H1 (cell line): ENCODE measurements at regions not wholly inside any gene's neighbourhood (a gene's known extent, or its start where the extent isn't known, plus 50 kb on each side); places are given as distances from the start of the nearest gene placed in this dataset.

ENCODE experiments used
- CTCF ChIA-PET: fragments of 300-600 bp; sonication (Branson Sonifier 250); formaldehyde crosslinking; loops from one replicate; lab custom pipeline; 2021; ENCODE audit not compliant: partially characterized antibody; lab: Charles Lee
- POLR2A ChIA-PET: fragments of 300-600 bp; sonication (Branson Sonifier 250); formaldehyde crosslinking; loops from one replicate; lab custom pipeline; 2021; ENCODE audit warnings: inconsistent platforms; ENCODE audit not compliant: partially characterized antibody; lab: Charles Lee
- DNase-seq, 2 experiments: peaks; one replicate each; pipeline versions ENCODE4 v3.0.0 to v3.0.0-alpha.2; 2010 to 2022; ENCODE audit warnings: low spot score in 2 of 2, low read depth in 1 of 2, mixed read lengths in 1 of 2
- FAIRE-seq: peaks from 2 replicates; lab custom pipeline; 2011; peaks lifted over from hg19 to GRCh38; lab: Jason Lieb, UNC
- H2AFZ ChIP-seq: 2 replicates; pipeline ENCODE4 v1.8.1; 2012; ENCODE audit warnings: low read length, inconsistent platforms
- H2AK5ac ChIP-seq: 2 replicates; pipeline ENCODE4 v1.6.1; 2013; ENCODE audit warnings: low read depth, low read length
- H2BK120ac ChIP-seq: replicated peaks from 2 replicates; pipeline ENCODE3; 2013; ENCODE audit warnings: low read depth, low read length, inconsistent platforms
- H2BK12ac ChIP-seq: 2 replicates; pipeline ENCODE4 v1.6.1; 2013; ENCODE audit warnings: low read depth, low read length
- H2BK15ac ChIP-seq: 2 replicates; pipeline ENCODE4 v1.6.1; 2013; ENCODE audit warnings: low read length
- H2BK20ac ChIP-seq: 2 replicates; pipeline ENCODE4 v1.6.1; 2013; ENCODE audit warnings: low read length
- H2BK5ac ChIP-seq: 2 replicates; pipeline ENCODE4 v1.6.1; 2013; ENCODE audit warnings: low read depth, low read length
- H3K14ac ChIP-seq: 2 replicates; pipeline ENCODE4 v1.6.1; 2013; ENCODE audit warnings: inconsistent platforms; ENCODE audit not compliant: insufficient read length
- H3K18ac ChIP-seq: 2 replicates; pipeline ENCODE4 v1.6.1; 2013; ENCODE audit warnings: low read length; ENCODE audit errors: extremely low read depth
- H3K23ac ChIP-seq: 2 replicates; pipeline ENCODE4 v1.6.1; 2013; ENCODE audit warnings: inconsistent platforms; ENCODE audit not compliant: insufficient read length
- H3K23me2 ChIP-seq: 2 replicates; pipeline ENCODE4 v1.6.1; 2013; ENCODE audit warnings: low read depth, low read length
- H3K27ac ChIP-seq: 2 replicates; pipeline ENCODE4 v1.6.1; 2011; ENCODE audit warnings: low read depth, low read length, inconsistent platforms
- H3K27me3 ChIP-seq, 4 experiments: replicated peaks in 1 of 4; 1 replicate in 1 of 4; 2 replicates in 3 of 4; pipeline versions ENCODE4 v1.6.1 to v1.8.1; 2011 to 2013; ENCODE audit warnings: low read length in 3 of 4, mild to moderate bottlenecking in 3 of 4, inconsistent platforms in 2 of 4, mixed read lengths in 2 of 4, moderate library complexity in 1 of 4; ENCODE audit not compliant: control insufficient read depth in 3 of 4, insufficient read depth in 3 of 4; ENCODE audit errors: extremely low read depth in 1 of 4
- H3K36me3 ChIP-seq, 4 experiments: 2 replicates each; pipeline versions ENCODE4 v1.6.1 to v1.8.1; 2011 to 2013; ENCODE audit warnings: mild to moderate bottlenecking in 4 of 4, low read length in 3 of 4, moderate library complexity in 2 of 4, control low read depth in 1 of 4, inconsistent platforms in 1 of 4; ENCODE audit not compliant: insufficient read depth in 4 of 4, control insufficient read depth in 2 of 4
- H3K4ac ChIP-seq: replicated peaks from 2 replicates; pipeline ENCODE3; 2013; ENCODE audit warnings: low read length, low read depth, mixed read lengths, inconsistent platforms; ENCODE audit not compliant: insufficient read length
- H3K4me1 ChIP-seq, 4 experiments: replicated peaks in 1 of 4; 1 replicate in 1 of 4; 2 replicates in 3 of 4; pipeline versions ENCODE4 v1.6.1 to v1.8.1; 2011 to 2013; ENCODE audit warnings: low read length in 3 of 4, inconsistent platforms in 2 of 4, mixed read lengths in 1 of 4; ENCODE audit not compliant: insufficient read depth in 4 of 4, control insufficient read depth in 3 of 4
- H3K4me2 ChIP-seq, 2 experiments: 2 replicates each; pipeline versions ENCODE4 v1.6.1 to v1.8.1; 2011 to 2013; ENCODE audit warnings: low read depth in 2 of 2, low read length in 2 of 2, control low read depth in 1 of 2, inconsistent platforms in 1 of 2, mild to moderate bottlenecking in 1 of 2; ENCODE audit not compliant: insufficient read depth in 1 of 2
- H3K4me3 ChIP-seq, 4 experiments: fragments of 200-600, 300-600 bp in 1 of 4; sonication (generic), shearing (Covaris generic), sonication (Bioruptor Twin) in 1 of 4; 2 replicates each; pipeline versions ENCODE4 v1.5.1 to v1.8.1; 2011 to 2016; ENCODE audit warnings: low read length in 4 of 4, low read depth in 3 of 4, control low read depth in 2 of 4, inconsistent platforms in 2 of 4, mild to moderate bottlenecking in 2 of 4, mixed read lengths in 1 of 4, moderate library complexity in 1 of 4; ENCODE audit not compliant: insufficient read depth in 2 of 4; ENCODE audit errors: extremely low read depth in 1 of 4
- H3K56ac ChIP-seq: replicated peaks from 2 replicates; pipeline ENCODE3; 2013; ENCODE audit warnings: low read depth, mild to moderate bottlenecking, mixed read lengths, low read length, inconsistent platforms; ENCODE audit not compliant: insufficient read length
- H3K79me1 ChIP-seq: 2 replicates; pipeline ENCODE4 v1.6.1; 2013; ENCODE audit warnings: low read depth, low read length, control low read depth
- H3K79me2 ChIP-seq, 2 experiments: 2 replicates each; pipeline versions ENCODE4 v1.6.1 to v1.8.1; 2012 to 2013; ENCODE audit warnings: low read length in 2 of 2, mild to moderate bottlenecking in 2 of 2, inconsistent platforms in 1 of 2; ENCODE audit not compliant: insufficient read depth in 2 of 2, control insufficient read depth in 1 of 2
- H3K9ac ChIP-seq, 4 experiments: replicated peaks in 1 of 4; 1 replicate in 1 of 4; 2 replicates in 3 of 4; pipeline versions ENCODE4 v1.6.1 to v1.8.1; 2011 to 2013; ENCODE audit warnings: low read depth in 3 of 4, low read length in 3 of 4, control low read depth in 2 of 4, mild to moderate bottlenecking in 2 of 4, moderate library complexity in 2 of 4, inconsistent platforms in 1 of 4; ENCODE audit errors: extremely low read depth in 1 of 4
- H3K9me3 ChIP-seq, 2 experiments: 2 replicates each; pipeline versions ENCODE4 v1.6.1 to v1.8.1; 2012 to 2013; ENCODE audit warnings: mild to moderate bottlenecking in 2 of 2, moderate library complexity in 2 of 2, control low read depth in 1 of 2, inconsistent platforms in 1 of 2, low read depth in 1 of 2, low read length in 1 of 2, mixed read lengths in 1 of 2; ENCODE audit not compliant: insufficient read depth in 2 of 2
- H4K20me1 ChIP-seq, 2 experiments: replicated peaks in 1 of 2; 2 replicates each; pipeline versions ENCODE3 to v1.8.1; 2011 to 2013; ENCODE audit warnings: inconsistent platforms in 2 of 2, low read length in 2 of 2, mild to moderate bottlenecking in 1 of 2; ENCODE audit not compliant: insufficient read depth in 2 of 2, control insufficient read depth in 1 of 2
- H4K5ac ChIP-seq: 2 replicates; pipeline ENCODE4 v1.6.1; 2013; ENCODE audit warnings: low read length, low read depth, mixed read lengths, inconsistent platforms; ENCODE audit not compliant: insufficient read length
- H4K8ac ChIP-seq: 2 replicates; pipeline ENCODE4 v1.8.0; 2013; ENCODE audit warnings: mild to moderate bottlenecking, moderate library complexity, low read length, inconsistent platforms; ENCODE audit not compliant: insufficient read depth; ENCODE audit errors: extremely low read depth
- H4K91ac ChIP-seq: replicated peaks from 2 replicates; pipeline ENCODE3; 2013; ENCODE audit warnings: low read length, mixed read lengths, inconsistent platforms; ENCODE audit not compliant: insufficient read length
- WGBS, 2 experiments: shearing (Covaris generic) in 1 of 2; methylation state at CpG; one replicate each; pipeline versions ENCODE4 v1.1.6 to v1.1.7; 2013 to 2015; ENCODE audit warnings: low lambda C conversion rate in 2 of 2, mixed read lengths in 2 of 2, inconsistent platforms in 1 of 2, low coverage in 1 of 2, missing lambda C conversion rate in 1 of 2; ENCODE audit not compliant: insufficient replicate concordance in 2 of 2, insufficient coverage in 1 of 2, insufficient read length in 1 of 2; ENCODE audit errors: extremely low coverage in 1 of 2, missing lambda C conversion rate in 1 of 2; 5-methylcytosine and 5-hydroxymethylcytosine counted together
- TF ChIP-seq, protein P1 (sequence below): fragments of 300-600 bp; sonication (generic); IDR thresholded peaks from 2 replicates; pipeline ENCODE4 v1.7.1; 2012; ENCODE audit warnings: low read length, moderate library complexity, mild to moderate bottlenecking, inconsistent platforms; ENCODE audit not compliant: insufficient replicate concordance

DNA sequence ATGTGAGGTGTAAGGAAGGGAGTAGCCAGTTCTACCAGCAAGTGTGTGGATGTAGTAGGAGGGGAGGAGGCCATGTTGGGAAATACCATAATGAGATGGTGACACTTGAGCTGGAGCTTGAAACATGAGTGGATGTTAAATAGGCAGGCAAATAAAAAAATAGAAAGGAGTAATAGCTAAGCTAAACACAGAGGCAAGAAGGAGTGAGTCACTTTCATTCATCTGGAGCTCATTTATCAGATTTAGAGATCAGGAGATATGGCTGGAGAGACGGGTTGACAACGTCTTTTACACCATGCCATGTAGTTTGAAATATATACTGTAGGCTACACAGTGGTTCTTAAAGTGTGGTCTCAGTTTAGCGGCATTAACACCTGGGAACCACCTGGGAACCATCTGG lies 390.5 kb downstream of the DIPK2A start:
- H3K79me2 ChIP-seq, result no peaks in the 10 kb centered on the region
- no peak overlapping the region for H3K23ac ChIP-seq
- H4K91ac ChIP-seq, result no peak overlapping the region
- no peak overlapping the region for H4K8ac ChIP-seq
- no peaks in the 10 kb centered on the region for H4K20me1 ChIP-seq
- no peak overlapping the region for H3K18ac ChIP-seq
- no peaks in the 10 kb centered on the region for H3K27me3 ChIP-seq
- H3K56ac ChIP-seq, result no peak overlapping the region
- no peak overlapping the region for H3K14ac ChIP-seq
- FAIRE-seq, result no peak
- CTCF ChIA-PET, result no interaction called here
- POLR2A ChIA-PET, result no interaction called here
- no peaks in the 10 kb centered on the region for H3K4me1 ChIP-seq
- DNase-seq, result no peak
- H2AFZ ChIP-seq, result no peak overlapping the region
- no peak overlapping the region for H3K4me3 ChIP-seq
- no peak overlapping the region for H2AK5ac ChIP-seq
- WGBS, 2 experiments, result 91% methylated on average over 3 of the region's 3 CpGs; no CpG with 5 or more reads in 1 of the 2 experiments
- H3K4ac ChIP-seq, result no peak overlapping the region
- H2BK5ac ChIP-seq, result no peak overlapping the region
- no peaks in the 10 kb centered on the region for H3K23me2 ChIP-seq
- no peak overlapping the region for H3K9ac ChIP-seq
- H3K36me3 ChIP-seq, result no peaks in the 10 kb centered on the region
- H3K4me2 ChIP-seq, result no peak overlapping the region
- peaks cover under 1 to 1% of the 10 kb centered on the region in 2 experiments; a peak in 3 of 4 replicates for H3K9me3 ChIP-seq
- no peak overlapping the region for H2BK15ac ChIP-seq
- H2BK120ac ChIP-seq, result no peak overlapping the region
- no peaks in the 10 kb centered on the region for H3K79me1 ChIP-seq
- no peak overlapping the region for H2BK12ac ChIP-seq
- H4K5ac ChIP-seq, result no peak overlapping the region
- no peak overlapping the region for H3K27ac ChIP-seq
- no peak overlapping the region for H2BK20ac ChIP-seq
- TF ChIP-seq, protein P1, sequence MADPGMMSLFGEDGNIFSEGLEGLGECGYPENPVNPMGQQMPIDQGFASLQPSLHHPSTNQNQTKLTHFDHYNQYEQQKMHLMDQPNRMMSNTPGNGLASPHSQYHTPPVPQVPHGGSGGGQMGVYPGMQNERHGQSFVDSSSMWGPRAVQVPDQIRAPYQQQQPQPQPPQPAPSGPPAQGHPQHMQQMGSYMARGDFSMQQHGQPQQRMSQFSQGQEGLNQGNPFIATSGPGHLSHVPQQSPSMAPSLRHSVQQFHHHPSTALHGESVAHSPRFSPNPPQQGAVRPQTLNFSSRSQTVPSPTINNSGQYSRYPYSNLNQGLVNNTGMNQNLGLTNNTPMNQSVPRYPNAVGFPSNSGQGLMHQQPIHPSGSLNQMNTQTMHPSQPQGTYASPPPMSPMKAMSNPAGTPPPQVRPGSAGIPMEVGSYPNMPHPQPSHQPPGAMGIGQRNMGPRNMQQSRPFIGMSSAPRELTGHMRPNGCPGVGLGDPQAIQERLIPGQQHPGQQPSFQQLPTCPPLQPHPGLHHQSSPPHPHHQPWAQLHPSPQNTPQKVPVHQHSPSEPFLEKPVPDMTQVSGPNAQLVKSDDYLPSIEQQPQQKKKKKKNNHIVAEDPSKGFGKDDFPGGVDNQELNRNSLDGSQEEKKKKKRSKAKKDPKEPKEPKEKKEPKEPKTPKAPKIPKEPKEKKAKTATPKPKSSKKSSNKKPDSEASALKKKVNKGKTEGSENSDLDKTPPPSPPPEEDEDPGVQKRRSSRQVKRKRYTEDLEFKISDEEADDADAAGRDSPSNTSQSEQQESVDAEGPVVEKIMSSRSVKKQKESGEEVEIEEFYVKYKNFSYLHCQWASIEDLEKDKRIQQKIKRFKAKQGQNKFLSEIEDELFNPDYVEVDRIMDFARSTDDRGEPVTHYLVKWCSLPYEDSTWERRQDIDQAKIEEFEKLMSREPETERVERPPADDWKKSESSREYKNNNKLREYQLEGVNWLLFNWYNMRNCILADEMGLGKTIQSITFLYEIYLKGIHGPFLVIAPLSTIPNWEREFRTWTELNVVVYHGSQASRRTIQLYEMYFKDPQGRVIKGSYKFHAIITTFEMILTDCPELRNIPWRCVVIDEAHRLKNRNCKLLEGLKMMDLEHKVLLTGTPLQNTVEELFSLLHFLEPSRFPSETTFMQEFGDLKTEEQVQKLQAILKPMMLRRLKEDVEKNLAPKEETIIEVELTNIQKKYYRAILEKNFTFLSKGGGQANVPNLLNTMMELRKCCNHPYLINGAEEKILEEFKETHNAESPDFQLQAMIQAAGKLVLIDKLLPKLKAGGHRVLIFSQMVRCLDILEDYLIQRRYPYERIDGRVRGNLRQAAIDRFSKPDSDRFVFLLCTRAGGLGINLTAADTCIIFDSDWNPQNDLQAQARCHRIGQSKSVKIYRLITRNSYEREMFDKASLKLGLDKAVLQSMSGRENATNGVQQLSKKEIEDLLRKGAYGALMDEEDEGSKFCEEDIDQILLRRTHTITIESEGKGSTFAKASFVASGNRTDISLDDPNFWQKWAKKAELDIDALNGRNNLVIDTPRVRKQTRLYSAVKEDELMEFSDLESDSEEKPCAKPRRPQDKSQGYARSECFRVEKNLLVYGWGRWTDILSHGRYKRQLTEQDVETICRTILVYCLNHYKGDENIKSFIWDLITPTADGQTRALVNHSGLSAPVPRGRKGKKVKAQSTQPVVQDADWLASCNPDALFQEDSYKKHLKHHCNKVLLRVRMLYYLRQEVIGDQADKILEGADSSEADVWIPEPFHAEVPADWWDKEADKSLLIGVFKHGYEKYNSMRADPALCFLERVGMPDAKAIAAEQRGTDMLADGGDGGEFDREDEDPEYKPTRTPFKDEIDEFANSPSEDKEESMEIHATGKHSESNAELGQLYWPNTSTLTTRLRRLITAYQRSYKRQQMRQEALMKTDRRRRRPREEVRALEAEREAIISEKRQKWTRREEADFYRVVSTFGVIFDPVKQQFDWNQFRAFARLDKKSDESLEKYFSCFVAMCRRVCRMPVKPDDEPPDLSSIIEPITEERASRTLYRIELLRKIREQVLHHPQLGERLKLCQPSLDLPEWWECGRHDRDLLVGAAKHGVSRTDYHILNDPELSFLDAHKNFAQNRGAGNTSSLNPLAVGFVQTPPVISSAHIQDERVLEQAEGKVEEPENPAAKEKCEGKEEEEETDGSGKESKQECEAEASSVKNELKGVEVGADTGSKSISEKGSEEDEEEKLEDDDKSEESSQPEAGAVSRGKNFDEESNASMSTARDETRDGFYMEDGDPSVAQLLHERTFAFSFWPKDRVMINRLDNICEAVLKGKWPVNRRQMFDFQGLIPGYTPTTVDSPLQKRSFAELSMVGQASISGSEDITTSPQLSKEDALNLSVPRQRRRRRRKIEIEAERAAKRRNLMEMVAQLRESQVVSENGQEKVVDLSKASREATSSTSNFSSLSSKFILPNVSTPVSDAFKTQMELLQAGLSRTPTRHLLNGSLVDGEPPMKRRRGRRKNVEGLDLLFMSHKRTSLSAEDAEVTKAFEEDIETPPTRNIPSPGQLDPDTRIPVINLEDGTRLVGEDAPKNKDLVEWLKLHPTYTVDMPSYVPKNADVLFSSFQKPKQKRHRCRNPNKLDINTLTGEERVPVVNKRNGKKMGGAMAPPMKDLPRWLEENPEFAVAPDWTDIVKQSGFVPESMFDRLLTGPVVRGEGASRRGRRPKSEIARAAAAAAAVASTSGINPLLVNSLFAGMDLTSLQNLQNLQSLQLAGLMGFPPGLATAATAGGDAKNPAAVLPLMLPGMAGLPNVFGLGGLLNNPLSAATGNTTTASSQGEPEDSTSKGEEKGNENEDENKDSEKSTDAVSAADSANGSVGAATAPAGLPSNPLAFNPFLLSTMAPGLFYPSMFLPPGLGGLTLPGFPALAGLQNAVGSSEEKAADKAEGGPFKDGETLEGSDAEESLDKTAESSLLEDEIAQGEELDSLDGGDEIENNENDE, result no peak
